Superior temporal gyrus (tissue), 1 donor: ENCODE measurements at regions not wholly inside any gene's neighbourhood (a gene's known extent, or its start where the extent isn't known, plus 50 kb on each side); places are given as distances from the start of the nearest gene placed in this dataset.

Experiments used
- DNase-seq: peaks from one replicate; pipeline ENCODE4 v3.0.0-alpha.2; 2016; ENCODE audit errors: extremely low spot score

DNA sequence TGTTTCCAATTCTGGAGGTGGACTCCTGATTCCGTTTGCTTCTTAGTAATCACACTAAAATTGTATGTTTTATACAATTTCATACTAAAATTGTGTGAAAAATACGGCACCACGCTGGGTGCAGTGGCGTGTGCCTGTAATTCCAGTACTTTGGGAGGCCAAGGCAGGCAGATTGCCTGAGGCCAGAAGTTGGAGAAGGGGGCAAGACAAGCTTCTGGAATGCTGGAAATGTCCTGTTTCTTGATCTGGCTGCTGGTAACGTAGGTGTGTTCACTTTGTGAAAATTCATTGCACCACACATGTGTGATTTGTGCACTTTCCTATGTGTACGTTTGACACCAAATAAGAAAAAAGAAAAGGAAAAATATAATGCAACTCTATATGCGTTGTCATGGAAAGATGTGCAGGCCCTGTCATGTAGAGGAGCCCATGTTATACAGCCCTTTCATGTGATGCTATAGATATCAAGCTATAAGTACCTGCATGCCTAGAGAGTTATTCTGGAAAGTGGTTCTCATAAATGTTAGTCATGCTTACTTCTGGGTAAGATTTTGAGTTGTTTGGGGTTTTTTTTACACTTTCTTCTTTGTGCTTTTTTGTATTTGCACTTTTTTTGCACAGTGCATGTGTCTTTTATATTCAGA is 119.9 kb downstream of the TMEM174 start:
- no peak for DNase-seq

DNA sequence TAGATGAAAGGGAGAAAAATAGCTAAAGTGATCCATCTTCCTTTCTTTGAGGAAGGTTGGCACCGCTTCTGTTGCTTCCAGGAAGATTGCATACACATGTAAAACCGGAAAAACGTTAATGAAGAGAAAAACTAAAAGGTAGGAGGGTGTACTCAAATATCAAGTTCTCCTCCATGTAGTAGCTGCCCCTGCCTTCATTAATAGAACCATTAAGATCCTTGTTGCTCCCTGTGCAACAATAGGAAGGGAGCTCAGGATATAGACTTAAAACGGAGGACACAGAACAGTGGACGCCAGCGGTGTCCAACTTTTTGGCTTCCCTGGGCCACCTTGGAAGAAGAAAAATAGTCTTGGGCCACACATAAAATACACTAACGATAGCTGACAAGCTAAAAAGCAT is 118.9 kb downstream of the TMEM174 start:
- DNase-seq, result no peak

DNA sequence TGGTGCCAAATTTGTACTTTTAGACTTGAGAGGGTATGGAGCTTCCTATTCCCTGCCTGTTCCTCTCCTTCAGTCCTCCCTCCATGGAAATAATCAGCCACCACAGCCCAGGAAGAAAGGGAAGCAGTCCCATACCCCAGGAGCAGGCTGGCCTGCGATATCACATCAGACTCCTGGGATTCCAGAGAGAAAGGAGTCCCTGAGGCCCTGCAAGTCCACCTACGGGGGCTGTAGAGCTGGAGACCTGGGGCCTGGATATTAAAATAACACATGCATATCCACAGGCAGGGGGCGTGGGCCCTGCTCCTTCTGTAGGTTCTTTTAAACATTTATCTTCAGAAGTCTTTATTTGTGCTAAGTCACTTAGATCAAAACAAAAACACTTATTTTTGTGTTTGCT is 117.2 kb downstream of the TMEM174 start:
- no peak for DNase-seq

DNA sequence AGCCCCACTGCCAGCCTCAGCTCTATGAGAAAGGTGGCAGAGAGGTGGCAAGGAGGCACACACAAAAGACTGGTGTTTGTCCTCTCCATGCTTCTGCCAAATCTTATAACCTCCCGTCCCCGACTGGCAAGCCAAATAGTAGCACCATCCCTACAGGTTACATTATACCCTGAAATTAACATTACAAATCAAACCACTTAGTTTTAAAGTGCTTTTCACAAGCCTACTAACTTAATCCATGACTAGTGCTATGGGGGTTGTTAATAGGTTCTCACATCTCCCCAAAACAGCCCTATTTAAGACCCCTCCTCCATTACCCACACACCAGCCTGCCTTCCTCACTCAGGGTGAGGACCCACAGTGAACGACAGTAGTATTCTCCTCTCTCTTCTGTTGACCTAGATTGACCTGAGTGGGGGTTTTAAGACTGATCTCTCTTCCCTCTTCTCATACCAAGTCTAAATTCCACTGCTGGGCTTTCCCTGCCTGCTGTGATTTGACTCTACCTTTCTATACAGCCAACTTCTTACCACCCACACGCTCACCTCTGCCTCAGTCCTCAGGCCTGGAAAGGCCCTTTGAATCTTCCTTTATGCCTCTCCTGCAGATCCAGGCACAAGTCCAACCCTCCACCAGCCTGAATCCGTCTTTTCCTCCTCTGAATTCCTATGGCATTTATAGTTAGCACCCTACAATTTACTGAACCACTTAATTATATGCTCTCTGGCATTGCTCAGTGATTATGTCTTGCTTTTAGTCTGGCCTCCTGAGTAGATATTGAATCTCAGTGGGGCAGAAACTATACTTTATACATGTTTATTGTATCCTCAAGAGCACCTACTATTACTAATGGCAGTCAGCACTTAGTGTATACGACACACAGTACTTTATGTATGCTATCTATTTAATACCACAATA is 116.1 kb downstream of the TMEM174 start:
- DNase-seq, result no peak

DNA sequence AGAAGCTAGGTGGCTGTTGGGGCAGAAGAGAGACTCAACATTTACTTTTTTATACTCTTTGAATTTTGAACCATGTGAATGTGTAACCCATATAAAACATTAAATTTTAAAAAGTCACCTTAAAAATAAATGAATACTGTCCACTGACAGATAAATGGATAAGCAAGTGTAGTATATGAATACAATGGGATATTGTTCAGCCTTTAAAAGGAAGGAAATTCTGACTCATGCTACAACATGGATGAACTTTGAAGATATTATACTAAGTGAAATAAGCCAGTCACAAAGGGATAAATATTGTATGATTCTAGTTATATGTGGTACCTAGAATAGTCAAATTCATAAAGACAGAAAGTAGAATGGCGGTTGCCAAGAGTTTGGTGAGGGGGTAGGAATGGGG is 113.9 kb downstream of the TMEM174 start:
- DNase-seq, result no peak

DNA sequence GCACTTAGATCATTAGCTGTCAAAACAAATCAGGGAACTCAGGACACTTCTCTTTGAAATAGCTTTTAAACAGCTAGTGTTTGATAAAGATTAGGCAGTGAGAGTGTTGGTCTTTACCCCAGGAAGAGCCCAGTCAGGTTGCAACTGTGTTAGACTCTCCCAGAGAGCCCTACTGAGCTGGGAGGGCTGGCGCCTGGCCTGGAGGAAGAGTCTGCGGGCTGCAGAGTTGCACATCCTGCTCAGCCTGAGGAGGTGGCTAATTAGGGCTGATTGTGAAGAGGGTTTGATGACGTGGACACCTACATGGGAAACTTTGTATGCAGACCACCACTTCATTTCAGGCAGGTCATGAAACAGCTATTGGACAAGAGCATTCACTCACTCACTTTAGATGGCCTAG is 112.0 kb downstream of the TMEM174 start:
- no peak for DNase-seq

DNA sequence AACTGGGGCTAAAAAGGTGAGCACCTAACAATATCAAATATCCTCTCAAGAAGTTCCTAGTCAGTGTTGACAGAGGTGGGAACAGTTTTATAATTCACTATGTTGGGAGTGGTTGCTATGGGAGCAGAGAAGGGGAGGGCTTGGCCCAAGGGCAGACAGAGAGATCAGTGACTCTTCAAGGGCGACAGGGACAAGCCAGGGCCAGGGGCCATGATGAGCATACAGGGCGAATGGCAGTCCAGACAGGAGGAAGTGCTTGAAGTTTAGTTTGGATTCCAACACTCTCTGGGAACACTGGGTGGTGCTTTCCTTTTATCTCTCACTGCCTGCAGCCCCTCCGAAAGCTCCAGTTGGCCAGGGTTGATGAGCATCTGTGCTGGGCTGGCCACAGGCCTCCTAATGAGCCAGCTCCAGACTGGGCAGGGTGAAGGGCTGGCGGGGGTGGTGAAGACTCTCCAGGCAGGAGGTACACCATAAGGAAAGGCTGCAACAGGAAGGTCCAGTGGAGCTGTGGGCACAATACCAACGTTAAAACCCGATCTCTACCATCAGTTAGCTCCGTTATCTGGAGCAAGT is 111.3 kb downstream of the TMEM174 start:
- no peak for DNase-seq

DNA sequence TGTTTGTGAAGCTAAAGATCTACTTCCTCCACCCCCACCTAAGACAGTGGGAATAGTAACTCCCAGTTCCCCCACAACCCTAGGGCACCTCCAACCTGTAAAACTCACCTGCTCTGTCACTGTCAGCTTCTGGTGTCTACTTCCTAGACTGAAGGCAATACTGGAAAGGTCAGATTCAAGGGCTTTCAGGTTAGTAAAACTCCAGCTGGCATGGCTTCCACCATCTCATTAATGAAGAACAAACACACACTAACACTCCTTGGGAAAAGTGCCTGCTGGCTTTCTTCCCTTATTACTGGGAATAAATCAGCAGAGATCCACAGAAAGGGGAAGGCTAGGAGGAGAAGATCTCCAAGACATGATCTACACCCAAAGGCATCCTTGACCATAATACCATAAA is 109.9 kb downstream of the TMEM174 start:
- no peak for DNase-seq

DNA sequence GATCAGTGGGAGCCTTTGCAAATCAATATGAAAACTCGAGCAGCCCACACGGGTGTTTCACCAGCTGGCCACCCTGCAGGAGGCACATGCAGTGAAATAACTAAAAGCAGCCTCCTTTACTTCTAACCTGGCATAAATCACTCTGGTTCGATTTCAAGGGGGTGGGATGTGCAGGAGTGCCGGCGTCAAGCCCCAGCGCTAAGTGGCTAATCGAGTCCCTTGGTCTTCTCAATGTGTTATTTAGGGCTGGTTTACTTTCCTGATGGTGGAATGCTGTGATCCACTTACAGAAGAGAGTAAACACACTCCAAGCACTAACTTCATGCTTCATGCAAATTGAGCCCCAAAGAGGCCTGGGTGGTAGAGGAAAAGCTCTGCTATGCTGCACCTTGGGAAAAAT is 109.4 kb downstream of the TMEM174 start:
- no peak for DNase-seq

DNA sequence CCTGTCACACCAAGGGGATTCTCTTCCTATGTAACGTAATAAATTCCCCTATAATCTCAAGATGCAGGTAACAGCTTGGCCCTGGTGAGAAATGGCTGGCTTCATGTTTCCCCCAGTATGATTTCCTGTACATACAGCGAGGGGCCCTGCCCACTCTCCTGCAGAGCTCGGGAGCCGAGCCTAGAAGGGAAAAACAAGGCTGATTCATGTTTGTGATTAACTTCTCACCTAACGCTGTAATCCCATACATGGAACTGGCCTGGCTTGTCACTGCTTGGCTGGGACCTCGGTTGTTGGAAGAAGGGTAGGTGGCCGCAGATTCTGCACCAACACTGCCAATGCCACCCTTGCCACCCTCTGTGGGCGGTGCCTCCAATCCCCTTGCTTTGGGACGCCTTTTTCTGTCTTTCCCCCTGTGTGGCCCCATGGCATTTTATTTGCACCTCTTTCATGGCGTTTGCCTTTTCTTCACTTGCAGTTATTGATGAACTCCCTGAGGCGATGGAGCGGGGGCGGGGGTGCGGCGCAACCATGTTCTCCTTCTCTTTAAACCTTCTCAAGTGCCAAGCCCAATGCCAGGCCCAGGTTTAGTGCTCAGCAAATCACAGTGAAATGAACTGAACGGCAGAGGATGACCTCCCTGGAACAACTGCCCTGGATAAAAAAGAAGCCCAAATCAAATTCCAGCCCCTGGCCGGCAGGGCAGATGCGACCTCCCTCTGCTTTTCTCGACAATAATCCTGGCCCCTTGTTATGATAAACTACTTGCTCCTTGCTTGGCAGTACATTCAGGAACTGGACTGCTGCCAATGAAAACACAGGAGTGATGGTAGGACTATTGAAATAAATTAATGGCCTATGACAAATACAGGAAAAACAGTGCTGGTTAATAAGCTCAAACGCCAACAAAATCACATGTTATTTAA is 108.1 kb downstream of the TMEM174 start:
- DNase-seq, result no peak

DNA sequence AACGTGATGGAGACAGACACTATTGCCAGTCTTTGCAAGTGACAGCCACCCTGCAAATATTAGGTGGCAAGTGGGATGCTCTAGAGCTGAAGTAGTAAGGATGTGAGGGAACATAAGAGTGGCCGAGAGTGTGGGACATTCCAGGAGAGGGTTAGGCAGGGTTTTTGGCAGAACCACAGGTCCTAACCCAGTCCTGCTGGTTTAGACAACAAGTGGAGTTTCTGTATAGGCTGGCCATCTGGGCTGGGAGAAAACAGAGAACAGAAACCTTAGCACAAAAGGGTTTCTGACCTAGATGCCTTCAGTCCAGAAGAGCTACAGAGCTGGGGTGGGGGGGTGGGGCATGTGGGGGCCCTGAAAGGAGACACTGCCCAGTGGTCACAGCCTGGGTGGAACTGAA is 107.4 kb downstream of the TMEM174 start:
- no peak for DNase-seq

DNA sequence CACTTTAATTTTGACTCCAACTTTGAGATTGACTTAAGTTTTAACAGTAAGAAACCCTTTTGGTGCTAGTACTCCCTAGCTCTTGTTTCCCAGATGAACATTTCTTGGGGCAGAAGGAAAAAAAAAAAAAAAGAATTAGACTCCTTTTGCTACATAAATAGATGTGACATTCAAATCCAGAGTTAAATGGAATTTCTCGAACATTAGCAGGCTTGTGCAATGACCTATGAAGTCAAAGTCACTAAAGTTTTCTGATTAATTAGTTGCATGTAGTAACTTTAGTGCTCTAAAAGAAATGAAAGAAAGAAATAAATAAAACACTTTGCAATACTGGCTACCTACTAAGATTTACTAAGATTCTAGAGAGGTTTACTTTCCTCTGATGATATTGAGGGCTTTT is 106.8 kb downstream of the TMEM174 start:
- no peak for DNase-seq

DNA sequence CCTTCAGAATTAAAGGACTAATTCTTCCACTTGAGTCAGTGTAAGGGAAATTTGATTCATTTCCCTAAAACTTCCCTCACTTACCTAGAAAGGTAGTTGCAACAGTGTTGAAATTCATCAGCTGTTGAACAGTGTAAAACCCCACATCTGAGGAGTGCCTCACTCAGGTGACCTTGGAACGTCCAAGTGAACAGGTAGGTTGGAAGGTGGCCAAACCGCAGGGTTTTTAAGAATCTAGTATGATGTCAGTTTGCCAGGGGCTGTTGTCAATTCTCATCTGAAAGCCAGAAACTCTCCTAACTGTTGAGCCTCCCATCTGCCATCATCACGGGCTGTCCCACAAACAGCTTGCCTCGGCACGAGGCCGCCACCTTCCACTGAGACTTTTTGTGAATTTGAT is 105.7 kb downstream of the TMEM174 start:
- DNase-seq, result no peak

DNA sequence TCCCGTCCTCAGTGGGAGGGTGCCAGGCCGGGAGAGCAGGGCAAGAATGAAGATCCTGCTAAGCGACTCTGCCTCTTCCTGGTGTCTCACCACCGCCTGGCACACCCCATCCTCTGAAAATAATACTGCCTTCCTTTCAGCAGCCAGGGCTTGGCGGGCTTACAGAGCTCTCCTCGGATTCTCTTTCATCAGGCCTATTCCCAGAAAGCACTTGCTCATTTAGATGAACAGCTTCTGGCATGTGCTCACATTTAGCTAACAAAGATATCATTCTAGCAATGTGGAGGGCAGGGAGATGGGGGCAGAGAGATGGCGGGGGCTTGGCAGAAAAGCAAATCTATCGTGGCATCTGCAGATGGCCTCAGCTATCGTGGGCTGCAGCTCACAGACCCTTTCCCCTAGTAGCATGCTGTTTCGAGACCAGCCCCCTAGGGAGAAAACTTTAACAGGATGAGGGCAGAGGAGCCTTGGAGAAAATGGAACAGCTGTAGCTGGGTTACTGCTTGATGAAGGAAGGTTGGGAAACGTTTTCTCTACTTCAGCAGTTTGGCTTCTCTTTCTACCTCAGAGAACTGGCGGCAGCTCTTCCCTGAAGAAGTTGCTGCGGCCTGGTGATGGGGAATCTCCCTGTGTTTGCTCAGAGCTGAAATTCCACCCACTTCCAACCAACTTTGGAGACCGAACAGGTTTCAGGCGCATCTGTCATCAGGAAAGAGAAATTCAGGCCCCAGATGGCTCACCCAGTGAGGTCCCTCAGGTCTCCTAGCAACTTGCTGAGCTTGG is 102.1 kb downstream of the TMEM174 start:
- DNase-seq, result peak; percentile 88

DNA sequence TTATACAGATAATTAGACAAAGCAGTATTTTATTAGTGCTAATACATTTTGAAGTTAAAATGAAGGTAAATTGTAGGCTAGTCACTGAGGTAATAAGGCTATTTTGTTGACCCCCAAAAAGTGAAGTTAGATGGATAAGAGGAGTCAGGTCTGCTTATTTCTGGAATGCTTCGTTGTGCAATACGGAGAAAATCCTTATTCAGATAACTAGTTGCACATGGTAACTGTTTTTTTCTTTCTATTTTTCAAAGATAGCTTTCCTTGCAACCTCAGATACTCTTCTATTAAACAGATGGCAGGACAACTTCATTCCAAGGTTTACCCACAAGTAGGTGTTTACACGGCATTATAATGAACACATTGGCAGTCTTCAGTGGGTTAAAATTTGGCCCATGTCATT is 101.1 kb downstream of the TMEM174 start:
- no peak for DNase-seq

DNA sequence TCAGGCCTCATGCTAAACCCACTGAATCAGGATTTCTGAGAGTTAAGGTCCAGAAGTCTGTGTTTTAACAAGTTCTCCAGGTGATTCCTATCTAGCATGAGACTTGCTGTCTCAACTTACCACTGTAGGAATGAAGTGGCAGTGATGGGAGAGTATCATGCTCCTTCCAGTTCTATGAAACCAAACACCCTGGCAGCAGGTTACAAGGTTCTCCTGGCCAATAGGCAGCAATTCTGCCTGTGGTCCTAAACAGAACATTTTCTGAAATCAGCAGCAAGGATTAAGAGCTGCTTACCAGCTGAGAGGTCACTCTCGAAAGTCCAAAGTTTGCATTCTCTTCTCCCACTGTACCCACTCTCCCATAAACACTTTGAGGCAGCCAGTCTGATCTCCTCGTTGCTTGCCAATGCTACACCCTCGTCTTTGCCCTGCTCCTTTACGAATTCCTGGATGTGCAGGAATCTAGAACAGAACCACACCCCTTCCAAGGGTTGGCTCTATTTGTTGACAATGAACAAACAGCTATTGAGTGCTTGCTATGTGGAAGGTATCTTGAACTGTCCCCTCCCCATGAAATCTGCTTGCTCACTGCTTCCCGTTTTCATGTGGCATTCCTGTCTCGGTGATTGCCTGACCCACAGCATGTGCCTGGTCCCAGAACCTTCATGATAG is 100.5 kb downstream of the TMEM174 start:
- no peak for DNase-seq

DNA sequence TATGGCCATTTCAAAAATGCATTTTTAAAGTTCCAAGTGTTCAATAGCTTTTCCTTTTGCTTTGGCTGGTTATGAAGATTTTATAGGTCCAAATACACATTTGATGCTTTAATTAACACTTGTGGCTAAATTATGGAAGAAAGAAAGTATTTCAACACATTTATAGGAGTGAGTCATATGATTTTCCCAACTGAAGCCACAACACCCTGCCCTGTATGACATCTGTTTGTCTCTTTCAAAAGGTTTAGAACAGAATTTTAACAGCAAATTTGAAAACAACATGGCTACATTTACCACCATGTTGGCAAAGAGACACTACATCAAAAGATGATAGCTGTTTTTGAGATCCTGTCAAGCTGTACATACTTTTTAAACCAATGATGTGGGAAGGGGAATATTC is 99.4 kb downstream of the TMEM174 start:
- no peak for DNase-seq

DNA sequence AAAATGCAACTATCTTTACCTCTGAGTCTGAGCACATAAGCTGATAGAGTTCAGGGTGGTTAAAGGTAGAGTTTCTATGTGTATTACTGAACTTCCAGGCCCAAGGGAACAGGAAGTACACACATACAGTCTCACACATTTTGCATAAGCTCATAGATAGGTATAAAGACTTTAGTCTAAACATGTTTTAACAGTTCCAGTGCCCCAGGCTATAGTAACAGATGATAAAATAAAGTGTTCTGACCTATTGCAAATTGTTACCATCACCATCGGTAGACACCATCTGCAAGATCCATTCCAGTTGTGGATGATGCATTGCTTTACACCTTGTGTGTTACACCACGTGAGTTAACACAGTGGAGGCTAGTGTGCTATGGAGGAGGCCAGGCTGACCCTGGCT is 95.8 kb downstream of the TMEM174 start:
- no peak for DNase-seq

DNA sequence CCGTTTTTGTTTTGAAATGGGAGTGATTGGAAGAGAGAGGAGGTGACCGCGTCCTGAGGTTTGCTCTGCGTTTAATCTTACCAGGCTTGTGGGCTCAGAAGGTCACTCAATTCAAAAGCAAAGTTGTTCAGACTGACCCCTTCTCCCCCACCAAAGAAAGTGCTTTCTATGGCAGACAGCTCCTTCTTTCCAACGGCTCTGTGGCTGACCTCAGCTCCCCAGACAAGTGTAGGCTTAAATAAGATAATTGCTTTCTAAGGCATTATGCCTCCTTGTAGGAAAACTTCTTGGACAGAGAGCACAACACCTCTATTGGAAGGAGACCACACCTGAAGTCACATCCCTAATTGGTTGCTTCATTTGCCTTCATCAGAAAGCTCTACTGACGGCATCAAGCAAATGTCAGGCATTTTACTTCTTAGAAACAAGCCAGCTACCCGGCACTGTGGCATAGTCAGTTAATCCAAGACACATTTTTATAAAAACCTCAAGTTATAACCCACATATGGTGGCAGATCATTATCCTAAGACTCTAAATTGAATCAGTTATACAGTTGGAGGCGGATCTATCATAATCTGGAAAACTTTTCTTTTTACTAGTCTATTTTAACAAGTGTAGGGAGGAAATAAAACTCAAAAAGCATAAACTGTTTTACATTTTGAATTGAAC is 94.9 kb downstream of the TMEM174 start:
- no peak for DNase-seq
